Sigmoid colon (tissue), 6 donors: ENCODE measurements at regions not wholly inside any gene's neighbourhood (a gene's known extent, or its start where the extent isn't known, plus 50 kb on each side); places are given as distances from the start of the nearest gene placed in this dataset.

Experiments used
- DNase-seq: peaks from one replicate; pipeline ENCODE4 v3.0.0-alpha.2; 2019
- H3K27ac ChIP-seq, 4 donors: fragments of 200-600 bp; sonication (generic); one replicate each; pipeline ENCODE4 v1.5.1; 2016 to 2019; ENCODE audit warnings: mild to moderate bottlenecking in 1 of 4
- H3K27me3 ChIP-seq, 3 donors: fragments of 200-600 bp; sonication (generic); one replicate each; pipeline ENCODE4 v1.5.1; 2019; ENCODE audit warnings: mild to moderate bottlenecking in 1 of 3
- H3K36me3 ChIP-seq, 4 donors: fragments of 200-600 bp; sonication (generic); one replicate each; pipeline ENCODE4 v1.5.1; 2016 to 2019
- H3K4me1 ChIP-seq, 4 donors: fragments of 200-600 bp; sonication (generic); one replicate each; pipeline ENCODE4 v1.5.1; 2017 to 2019
- H3K4me3 ChIP-seq, 4 donors: fragments of 200-600 bp; sonication (generic); one replicate each; pipeline ENCODE4 v1.5.1; 2017 to 2019; ENCODE audit warnings: mild to moderate bottlenecking in 2 of 4, moderate library complexity in 1 of 4
- H3K9me3 ChIP-seq, 4 donors: fragments of 200-600 bp in 3 of 4; sonication (generic) in 3 of 4; one replicate each; pipeline versions ENCODE4 v1.5.1 to v1.6.1; 2013 to 2019
- CTCF ChIP-seq, 4 experiments: fragments of 450-650 bp in 3 of 4; fragments of 200-600 bp in 1 of 4; IDR thresholded peaks; one replicate each; pipeline ENCODE4 v1.5.1; 2016 to 2019; ENCODE audit warnings: antibody characterized with exemption in 4 of 4, mild to moderate bottlenecking in 3 of 4, moderate library complexity in 2 of 4
- EP300 ChIP-seq, 4 donors: sonication (generic); formaldehyde crosslinking; IDR thresholded peaks; one replicate each; pipeline ENCODE4 v1.6.1; 2017; ENCODE audit warnings: antibody characterized with exemption in 4 of 4
- POLR2A ChIP-seq, 2 donors: fragments of 450-650 bp; IDR thresholded peaks; one replicate each; pipeline ENCODE4 v1.6.1; 2016; ENCODE audit warnings: antibody characterized with exemption in 2 of 2, mild to moderate bottlenecking in 2 of 2, moderate library complexity in 2 of 2
- POLR2AphosphoS5 ChIP-seq, 4 donors: sonication (generic); formaldehyde crosslinking; IDR thresholded peaks; one replicate each; pipeline ENCODE4 v1.6.1; 2017; ENCODE audit warnings: antibody characterized with exemption in 4 of 4
- WGBS, 2 donors: extraction: QIAGEN DNeasy Blood & Tissue Kit; methylation state at CpG; one replicate each; pipeline ENCODE4 v1.1.7; 2013; 5-methylcytosine and 5-hydroxymethylcytosine counted together
- intact Hi-C: fragments of 100-400 bp; cut with DNase I; formaldehyde crosslinking; loops from one replicate; pipeline ENCODE4 v1.15.1; 2023
- donor health status: healthy with polysubstance abuse.
- donor health status: healthy.

GRCh38 chr15:52856286-52856685 is 66.2 kb upstream of the ONECUT1 start:
- no peaks in the 10 kb centered on the region for H3K4me1 ChIP-seq
- TF ChIP-seq EP300 (IDR thresholded peaks at IDR 0.05) (no peak), CTCF (IDR thresholded peaks at IDR 0.05) (no peak), POLR2AphosphoS5 (IDR thresholded peaks at IDR 0.05) (no peak), POLR2A (IDR thresholded peaks at IDR 0.05) (no peak)
- H3K36me3 ChIP-seq, result no peaks in the 10 kb centered on the region
- H3K4me3 ChIP-seq, result no peak overlapping the region
- 90 to 92% methylated on average over 1 of the region's 1 CpG for WGBS, 2 donors
- intact Hi-C loops, result no loop called here
- H3K27ac ChIP-seq, result no peak overlapping the region
- peaks cover 0 to 35% (median 7%) of the 10 kb centered on the region in 3 donors for H3K27me3 ChIP-seq
- H3K9me3 ChIP-seq, result no peaks in the 10 kb centered on the region
- DNase-seq, result no peak

- TF ChIP-seq POLR2AphosphoS5 (IDR thresholded peaks at IDR 0.05), result no peak
- TF ChIP-seq CTCF (IDR thresholded peaks at IDR 0.05), result no peak
- no peak for TF ChIP-seq EP300 (IDR thresholded peaks at IDR 0.05)
- no peak for TF ChIP-seq POLR2A (IDR thresholded peaks at IDR 0.05)
- Histone ChIP-seq H3K27ac (no peak overlapping the region), H3K9me3 (no peaks in the 10 kb centered on the region), H3K27me3 (peaks cover 0 to 35% (median 7%) of the 10 kb centered on the region in 3 donors), H3K4me1 (no peaks in the 10 kb centered on the region), H3K4me3 (no peak overlapping the region), H3K36me3 (no peaks in the 10 kb centered on the region)
- WGBS, 2 donors, result 57 to 61% methylated on average over 3 of the region's 3 CpGs
- intact Hi-C loops, result no loop called here
- no peak for DNase-seq
Observed at GRCh38 chr15:52855157-52855556, 65.0 kb upstream of the ONECUT1 start.

- no peak for DNase-seq
- TF ChIP-seq CTCF (IDR thresholded peaks at IDR 0.05) (no peak), POLR2A (IDR thresholded peaks at IDR 0.05) (no peak), EP300 (IDR thresholded peaks at IDR 0.05) (no peak), POLR2AphosphoS5 (IDR thresholded peaks at IDR 0.05) (no peak)
- Histone ChIP-seq H3K4me1 (no peaks in the 10 kb centered on the region), H3K4me3 (no peak overlapping the region), H3K27ac (no peak overlapping the region), H3K9me3 (no peaks in the 10 kb centered on the region), H3K27me3 (no peaks in the 10 kb centered on the region), H3K36me3 (no peaks in the 10 kb centered on the region)
- WGBS, 2 donors, result 86 to 87% methylated on average over 5 of the region's 5 CpGs
- intact Hi-C loops, result no loop called here
Observed at GRCh38 chr15:52844823-52845222, 54.7 kb upstream of the ONECUT1 start.
